Neural progenitor cell (in vitro differentiated cells): ENCODE measurements at regions not wholly inside any gene's neighbourhood (a gene's known extent, or its start where the extent isn't known, plus 50 kb on each side); places are given as distances from the start of the nearest gene placed in this dataset.
"Not testable (repeated sequence)": the region's sequence is repeated elsewhere in the genome, so short reads cannot be mapped to it uniquely, and the experiment has no call there.

ENCODE experiments used
- DNase-seq: peaks from one replicate; pipeline ENCODE4 v3.0.0-alpha.2; 2016; ENCODE audit warnings: low spot score
- H2AFZ ChIP-seq: fragments of 200-600 bp; sonication (generic); replicated peaks from 2 replicates; pipeline ENCODE4 v1.6.1; 2016; ENCODE audit warnings: antibody characterized with exemption
- H3F3A ChIP-seq: fragments of 200-600 bp; sonication (generic); 2 replicates; pipeline ENCODE4 v1.6.1; 2016; ENCODE audit warnings: antibody characterized with exemption, low read depth
- H3K27ac ChIP-seq: fragments of 200-600 bp; sonication (generic); 2 replicates; pipeline ENCODE4 v1.5.1; 2016; ENCODE audit warnings: mild to moderate bottlenecking
- H3K27me3 ChIP-seq: fragments of 200-600 bp; sonication (generic); 2 replicates; pipeline ENCODE4 v1.6.1; 2016; ENCODE audit warnings: mild to moderate bottlenecking, moderate library complexity
- H3K36me3 ChIP-seq: fragments of 200-600 bp; sonication (generic); 2 replicates; pipeline ENCODE4 v1.5.1; 2016
- H3K4me1 ChIP-seq: fragments of 200-600 bp; sonication (generic); 2 replicates; pipeline ENCODE4 v1.6.1; 2016; ENCODE audit warnings: mixed run types
- H3K4me2 ChIP-seq: fragments of 200-600 bp; sonication (generic); 2 replicates; pipeline ENCODE4 v1.6.1; 2016
- H3K4me3 ChIP-seq: fragments of 200-600 bp; sonication (generic); 2 replicates; pipeline ENCODE4 v1.5.1; 2016
- H3K79me2 ChIP-seq: fragments of 200-600 bp; sonication (generic); 2 replicates; pipeline ENCODE4 v1.6.1; 2016; ENCODE audit warnings: low read depth
- H3K9ac ChIP-seq: fragments of 200-600 bp; sonication (generic); 2 replicates; pipeline ENCODE4 v1.6.1; 2016
- H3K9me3 ChIP-seq: fragments of 200-600 bp; sonication (generic); 2 replicates; pipeline ENCODE4 v1.5.1; 2016; ENCODE audit warnings: low read depth
- H4K20me1 ChIP-seq: fragments of 200-600 bp; sonication (generic); 2 replicates; pipeline ENCODE4 v1.6.1; 2016; ENCODE audit warnings: low read depth
- H3K27ac Mint-ChIP-seq: 3 replicates; pipeline ENCODE4 v1.8.0; 2021; ENCODE audit warnings: mixed read lengths
- H3K27me3 Mint-ChIP-seq: 2 replicates; pipeline ENCODE4 v1.8.0; 2022; ENCODE audit warnings: low read depth, mild to moderate bottlenecking, inconsistent platforms, moderate library complexity, mixed read lengths; ENCODE audit not compliant: insufficient read depth
- H3K36me3 Mint-ChIP-seq: 3 replicates; pipeline ENCODE4 v1.8.0; 2021; ENCODE audit warnings: mixed read lengths
- H3K4me1 Mint-ChIP-seq: 3 replicates; pipeline ENCODE4 v1.8.0; 2021; ENCODE audit warnings: mixed read lengths
- H3K4me3 Mint-ChIP-seq: 3 replicates; pipeline ENCODE4 v1.8.0; 2021; ENCODE audit warnings: mild to moderate bottlenecking, moderate library complexity, mixed read lengths
- H3K9me3 Mint-ChIP-seq: 3 replicates; pipeline ENCODE4 v1.8.0; 2020; ENCODE audit warnings: mixed read lengths
- EZH2 ChIP-seq: fragments of 200-600 bp; sonication (generic); IDR thresholded peaks from 2 replicates; pipeline ENCODE4 v1.6.1; 2017; ENCODE audit warnings: antibody characterized with exemption, mild to moderate bottlenecking, moderate library complexity
- EZH2phosphoT487 ChIP-seq: fragments of 200-600 bp; sonication (generic); IDR thresholded peaks from 2 replicates; pipeline ENCODE4 v1.6.1; 2017; ENCODE audit warnings: antibody characterized with exemption
- TF ChIP-seq, protein P1 (sequence below): fragments of 200-600 bp; sonication (generic); IDR thresholded peaks from 2 replicates; pipeline ENCODE4 v1.5.1; 2017; ENCODE audit warnings: antibody characterized with exemption, mild to moderate bottlenecking

DNA sequence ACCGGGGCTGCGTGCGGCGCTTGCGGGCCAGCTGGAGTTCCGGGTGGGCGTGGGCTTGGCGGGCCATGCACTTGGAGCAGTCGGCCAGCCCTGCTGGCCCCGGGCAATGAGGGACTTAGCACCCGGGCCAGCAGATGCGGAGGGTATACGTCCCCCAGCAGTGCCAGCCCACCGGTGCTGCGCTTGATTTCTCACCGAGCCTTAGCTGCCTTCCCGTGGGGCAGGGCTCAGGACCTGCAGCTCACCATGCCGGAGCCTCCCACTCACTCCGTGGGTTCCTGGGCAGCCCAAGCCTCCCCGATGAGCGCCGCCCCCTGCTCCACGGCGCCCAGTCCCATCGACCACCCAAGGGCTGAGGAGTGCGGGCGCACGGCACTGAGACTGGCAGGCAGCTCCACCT, 51.4 kb upstream of the INPP4B start:
- H3K27ac ChIP-seq, H3K9ac ChIP-seq, H3K4me3 Mint-ChIP-seq, H3K4me3 ChIP-seq, H3K36me3 ChIP-seq, H3K27ac Mint-ChIP-seq, H3K79me2 ChIP-seq, H2AFZ ChIP-seq, H3K27me3 Mint-ChIP-seq, H3K4me1 ChIP-seq, H3K36me3 Mint-ChIP-seq, H3F3A ChIP-seq, DNase-seq, H3K4me2 ChIP-seq, H3K27me3 ChIP-seq, H4K20me1 ChIP-seq, H3K4me1 Mint-ChIP-seq: not testable (repeated sequence)
- H3K9me3 ChIP-seq, result peaks cover 12% of the 10 kb centered on the region
- peaks cover 27% of the 10 kb centered on the region for H3K9me3 Mint-ChIP-seq

- Mint-ChIP-seq H3K27ac (no peak overlapping the region), H3K4me3 (no peak overlapping the region), H3K27me3 (peaks cover 1% of the 10 kb centered on the region), H3K4me1 (no peaks in the 10 kb centered on the region), H3K9me3 (peaks cover 11% of the 10 kb centered on the region), H3K36me3 (no peaks in the 10 kb centered on the region)
- Histone ChIP-seq H2AFZ (no peak overlapping the region), H3K9ac (no peak overlapping the region), H3K4me3 (no peak overlapping the region), H3K36me3 (no peaks in the 10 kb centered on the region), H3K4me1 (no peaks in the 10 kb centered on the region), H3K4me2 (no peak overlapping the region), H3K9me3 (no peaks in the 10 kb centered on the region), H3K79me2 (no peaks in the 10 kb centered on the region), H4K20me1 (no peaks in the 10 kb centered on the region), H3K27ac (no peak overlapping the region), H3F3A (no peaks in the 10 kb centered on the region), H3K27me3 (no peaks in the 10 kb centered on the region)
- TF ChIP-seq, protein P1, sequence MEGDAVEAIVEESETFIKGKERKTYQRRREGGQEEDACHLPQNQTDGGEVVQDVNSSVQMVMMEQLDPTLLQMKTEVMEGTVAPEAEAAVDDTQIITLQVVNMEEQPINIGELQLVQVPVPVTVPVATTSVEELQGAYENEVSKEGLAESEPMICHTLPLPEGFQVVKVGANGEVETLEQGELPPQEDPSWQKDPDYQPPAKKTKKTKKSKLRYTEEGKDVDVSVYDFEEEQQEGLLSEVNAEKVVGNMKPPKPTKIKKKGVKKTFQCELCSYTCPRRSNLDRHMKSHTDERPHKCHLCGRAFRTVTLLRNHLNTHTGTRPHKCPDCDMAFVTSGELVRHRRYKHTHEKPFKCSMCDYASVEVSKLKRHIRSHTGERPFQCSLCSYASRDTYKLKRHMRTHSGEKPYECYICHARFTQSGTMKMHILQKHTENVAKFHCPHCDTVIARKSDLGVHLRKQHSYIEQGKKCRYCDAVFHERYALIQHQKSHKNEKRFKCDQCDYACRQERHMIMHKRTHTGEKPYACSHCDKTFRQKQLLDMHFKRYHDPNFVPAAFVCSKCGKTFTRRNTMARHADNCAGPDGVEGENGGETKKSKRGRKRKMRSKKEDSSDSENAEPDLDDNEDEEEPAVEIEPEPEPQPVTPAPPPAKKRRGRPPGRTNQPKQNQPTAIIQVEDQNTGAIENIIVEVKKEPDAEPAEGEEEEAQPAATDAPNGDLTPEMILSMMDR, result no peak
- TF ChIP-seq EZH2phosphoT487 (no peak), EZH2 (no peak)
- no peak for DNase-seq
These were observed 54.5 kb upstream of the INPP4B start for GRCh38 chr4:142900622-142901021.

GRCh38 chr4:142901166-142901662, 55.1 kb upstream of the INPP4B start:
- H3K79me2 ChIP-seq, result no peaks in the 10 kb centered on the region
- H3K27me3 Mint-ChIP-seq, result no peaks in the 10 kb centered on the region
- H3K36me3 Mint-ChIP-seq, result no peaks in the 10 kb centered on the region

GRCh38 chr4:142903617-142904016, 57.5 kb upstream of the INPP4B start:
- not testable (repeated sequence) for H3K27ac ChIP-seq, H3K4me1 ChIP-seq

More at GRCh38 chr4:142901166-142901662, 55.1 kb upstream of the INPP4B start:
- Mint-ChIP-seq H3K9me3 (peaks cover 10% of the 10 kb centered on the region), H3K27ac (no peak overlapping the region), H3K4me1 (no peaks in the 10 kb centered on the region), H3K4me3 (no peak overlapping the region)
- Histone ChIP-seq H3K4me1 (no peaks in the 10 kb centered on the region), H3K4me2 (no peak overlapping the region), H3K4me3 (no peak overlapping the region), H3K27ac (no peak overlapping the region), H3K36me3 (no peaks in the 10 kb centered on the region), H3F3A (no peaks in the 10 kb centered on the region), H3K27me3 (no peaks in the 10 kb centered on the region), H4K20me1 (no peaks in the 10 kb centered on the region), H3K9me3 (no peaks in the 10 kb centered on the region), H3K9ac (no peak overlapping the region), H2AFZ (no peak overlapping the region)
- DNase-seq, result no peak
- TF ChIP-seq EZH2phosphoT487 (no peak), EZH2 (no peak)
- TF ChIP-seq, protein P1, result no peak

More at GRCh38 chr4:142903617-142904016, 57.5 kb upstream of the INPP4B start:
- not testable (repeated sequence) for H3K27ac Mint-ChIP-seq, H3K9ac ChIP-seq, H3K4me2 ChIP-seq, H3K27me3 ChIP-seq, H3K4me1 Mint-ChIP-seq, H3K36me3 ChIP-seq, H3K9me3 ChIP-seq, H3K79me2 ChIP-seq, H3K4me3 ChIP-seq, H3K27me3 Mint-ChIP-seq, H3F3A ChIP-seq, H4K20me1 ChIP-seq, DNase-seq, H3K36me3 Mint-ChIP-seq, H3K9me3 Mint-ChIP-seq, H3K4me3 Mint-ChIP-seq, H2AFZ ChIP-seq
